ENCODE measurements at regions not wholly inside any gene's neighbourhood (a gene's known extent, or its start where the extent isn't known, plus 50 kb on each side); places are given as distances from the start of the nearest gene placed in this dataset.

- TF ChIP-seq, protein P1, sequence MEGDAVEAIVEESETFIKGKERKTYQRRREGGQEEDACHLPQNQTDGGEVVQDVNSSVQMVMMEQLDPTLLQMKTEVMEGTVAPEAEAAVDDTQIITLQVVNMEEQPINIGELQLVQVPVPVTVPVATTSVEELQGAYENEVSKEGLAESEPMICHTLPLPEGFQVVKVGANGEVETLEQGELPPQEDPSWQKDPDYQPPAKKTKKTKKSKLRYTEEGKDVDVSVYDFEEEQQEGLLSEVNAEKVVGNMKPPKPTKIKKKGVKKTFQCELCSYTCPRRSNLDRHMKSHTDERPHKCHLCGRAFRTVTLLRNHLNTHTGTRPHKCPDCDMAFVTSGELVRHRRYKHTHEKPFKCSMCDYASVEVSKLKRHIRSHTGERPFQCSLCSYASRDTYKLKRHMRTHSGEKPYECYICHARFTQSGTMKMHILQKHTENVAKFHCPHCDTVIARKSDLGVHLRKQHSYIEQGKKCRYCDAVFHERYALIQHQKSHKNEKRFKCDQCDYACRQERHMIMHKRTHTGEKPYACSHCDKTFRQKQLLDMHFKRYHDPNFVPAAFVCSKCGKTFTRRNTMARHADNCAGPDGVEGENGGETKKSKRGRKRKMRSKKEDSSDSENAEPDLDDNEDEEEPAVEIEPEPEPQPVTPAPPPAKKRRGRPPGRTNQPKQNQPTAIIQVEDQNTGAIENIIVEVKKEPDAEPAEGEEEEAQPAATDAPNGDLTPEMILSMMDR (conservative IDR thresholded peaks at IDR 0.05): no peak
- no peak for TF ChIP-seq EZH2 (IDR thresholded peaks at IDR 0.05; ENCODE audit: low read depth)
- Histone ChIP-seq H4K20me1 (ENCODE audit: insufficient read depth) (no peaks in the 10 kb centered on the region), H3K36me3 (ENCODE audit: low read depth) (no peaks in the 10 kb centered on the region; the same call in 1 of the 2 replicates), H3F3A (ENCODE audit: insufficient read depth, low read depth) (peaks cover 30% of the 10 kb centered on the region; the same call in 1 of the 2 replicates), H3K27me3 (ENCODE audit: insufficient read depth, low read depth) (no peaks in the 10 kb centered on the region), H3K4me2 (peak overlapping the region; percentile 51), H3K9me3 (ENCODE audit: insufficient read depth, low read depth) (peaks cover 18% of the 10 kb centered on the region), H3K27ac (peak overlapping the region; percentile 70), H3K9me2 (ENCODE audit: insufficient read depth) (no peaks in the 10 kb centered on the region), H3K4me3 (peak overlapping the region; percentile 25; the same call in 1 of the 2 replicates), H3K4me1 (replicated peaks; ENCODE audit: insufficient read depth) (peaks cover 67% of the 10 kb centered on the region), H2AFZ (peak overlapping the region; percentile 14; the same call in 1 of the 2 replicates), H3K79me2 (ENCODE audit: low read depth) (no peaks in the 10 kb centered on the region)
- CTCF ChIA-PET: interaction anchor here (1.2 to 1.8 kb wide), 3 partner anchors 39 to 233 kb away, joined by 5 to 7 read pairs (median 6); partner anchors contain the start of gene CCDC71L
- intact Hi-C loops (cut with micrococcal nuclease; ENCODE audit: unreplicated experiment): loop anchor here (1.0 to 10.0 kb wide), 10 partner anchors 39 to 1761 kb away; partner anchors contain the start of genes KMT2E and PNPLA8
- POLR2A ChIA-PET (ENCODE audit: unreplicated experiment): interaction anchor here (0.5 to 1.4 kb wide), 16 partner anchors 10 to 1763 kb away, joined by 3 to 16 read pairs (median 5); partner anchors contain the start of gene NAMPT
- BruUV-seq (replicated peaks): no TSS peak
- DNase-seq: peak; percentile 58 to 75
Observed at GRCh38 chr7:106775552-106775936, 89.5 kb upstream of the PIK3CG start.

- intact Hi-C loops (cut with micrococcal nuclease; ENCODE audit: unreplicated experiment): loop anchor here (1.0 to 10.0 kb wide), 10 partner anchors 39 to 1761 kb away; partner anchors contain the start of genes KMT2E and PNPLA8
- TF ChIP-seq, protein P1 (conservative IDR thresholded peaks at IDR 0.05): no peak
- TF ChIP-seq EZH2 (IDR thresholded peaks at IDR 0.05; ENCODE audit: low read depth): no peak
- ChIA-PET CTCF (interaction anchor here (1.2 to 1.8 kb wide), 3 partner anchors 39 to 233 kb away, joined by 5 to 7 read pairs (median 6); partner anchors contain the start of gene CCDC71L), POLR2A (ENCODE audit: unreplicated experiment) (interaction anchor here (0.6 to 1.4 kb wide), 8 partner anchors 10 to 1102 kb away, joined by 3 to 16 read pairs (median 4); no protein-coding TSS in a partner anchor)
- Histone ChIP-seq H3K4me3 (peak overlapping the region; percentile 25; the same call in 1 of the 2 replicates), H2AFZ (no peak overlapping the region), H3K9me2 (ENCODE audit: insufficient read depth) (no peaks in the 10 kb centered on the region), H3K9me3 (ENCODE audit: insufficient read depth, low read depth) (peaks cover 18% of the 10 kb centered on the region), H3K27me3 (ENCODE audit: insufficient read depth, low read depth) (no peaks in the 10 kb centered on the region), H3K4me1 (replicated peaks; ENCODE audit: insufficient read depth) (peaks cover 62% of the 10 kb centered on the region), H3F3A (ENCODE audit: insufficient read depth, low read depth) (peaks cover 25% of the 10 kb centered on the region; the same call in 1 of the 2 replicates), H3K4me2 (peak overlapping the region; percentile 51), H4K20me1 (ENCODE audit: insufficient read depth) (no peaks in the 10 kb centered on the region), H3K36me3 (ENCODE audit: low read depth) (no peaks in the 10 kb centered on the region; the same call in 1 of the 2 replicates), H3K27ac (peak overlapping the region; percentile 70), H3K79me2 (ENCODE audit: low read depth) (no peaks in the 10 kb centered on the region)
- TSS peak; percentile 55 for BruUV-seq (replicated peaks)
- DNase-seq: no peak
Observed at GRCh38 chr7:106775975-106776607, 89.0 kb upstream of the PIK3CG start.

DNA sequence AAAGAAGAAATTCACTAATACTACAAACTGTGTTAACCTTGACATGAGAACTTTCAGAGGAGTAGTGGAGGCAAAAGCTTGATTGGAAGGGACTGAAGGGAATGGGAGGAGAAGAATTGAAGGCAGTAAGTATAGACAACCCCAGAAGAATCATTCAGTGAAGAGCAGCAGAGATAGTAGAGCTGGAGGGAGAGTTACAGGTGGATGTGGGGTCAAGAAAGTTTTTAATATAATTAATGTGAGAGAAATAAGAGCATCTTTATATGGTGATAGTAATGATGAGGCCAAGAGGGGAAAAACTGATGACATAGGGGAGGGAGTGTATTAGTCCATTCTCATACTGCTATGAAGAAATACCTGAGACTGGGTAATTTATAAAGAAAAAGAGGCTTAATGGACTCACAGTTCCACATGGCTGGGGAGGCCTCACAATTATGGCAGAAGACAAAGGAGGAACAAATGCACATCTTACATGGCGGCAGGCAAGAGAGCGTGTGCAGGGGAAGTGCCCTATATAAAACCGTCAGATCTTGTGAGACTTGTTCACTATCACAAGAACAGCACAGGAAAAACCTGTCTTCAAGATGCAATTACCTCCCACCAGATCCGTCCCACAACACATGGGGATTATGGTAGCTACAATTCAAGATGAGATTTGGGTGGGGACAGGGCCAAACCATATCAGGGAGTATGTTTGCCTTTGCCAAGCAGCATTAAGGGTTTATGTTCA lies 88.3 kb upstream of the PIK3CG start:
- H4K20me1 ChIP-seq (ENCODE audit: insufficient read depth): no peaks in the 10 kb centered on the region
- no peak overlapping the region for H3K4me3 ChIP-seq
- CTCF ChIA-PET: interaction anchor here (1.8 kb wide), 1 partner anchor 234 kb away, joined by 7 read pairs; no protein-coding TSS in a partner anchor
- intact Hi-C loops (cut with micrococcal nuclease; ENCODE audit: unreplicated experiment): loop anchor here (10.0 kb wide), 3 partner anchors 432 to 1762 kb away; partner anchors contain the start of genes KMT2E and PNPLA8
- no peaks in the 10 kb centered on the region for H3K27me3 ChIP-seq (ENCODE audit: insufficient read depth, low read depth)
- H3K9me3 ChIP-seq (ENCODE audit: insufficient read depth, low read depth): peaks cover 18% of the 10 kb centered on the region
- no peaks in the 10 kb centered on the region for H3K79me2 ChIP-seq (ENCODE audit: low read depth)
- DNase-seq: no peak
- no TSS peak for BruUV-seq (replicated peaks)
- peak overlapping the region; percentile 70; the same call in 1 of the 2 replicates for H3K27ac ChIP-seq
- H3K9me2 ChIP-seq (ENCODE audit: insufficient read depth): no peaks in the 10 kb centered on the region
- no peaks in the 10 kb centered on the region; the same call in 1 of the 2 replicates for H3K36me3 ChIP-seq (ENCODE audit: low read depth)
- POLR2A ChIA-PET (ENCODE audit: unreplicated experiment): no interaction called here
- H3K4me1 ChIP-seq (replicated peaks; ENCODE audit: insufficient read depth): peaks cover 60% of the 10 kb centered on the region
- no peak overlapping the region for H2AFZ ChIP-seq
- no peak overlapping the region for H3K4me2 ChIP-seq
- H3F3A ChIP-seq (ENCODE audit: insufficient read depth, low read depth): peaks cover 25% of the 10 kb centered on the region; the same call in 1 of the 2 replicates
- TF ChIP-seq EZH2 (IDR thresholded peaks at IDR 0.05; ENCODE audit: low read depth): no peak
- TF ChIP-seq, protein P1 (conservative IDR thresholded peaks at IDR 0.05): no peak
